ENCODE measurements at regions not wholly inside any gene's neighbourhood (a gene's known extent, or its start where the extent isn't known, plus 50 kb on each side); places are given as distances from the start of the nearest gene placed in this dataset.

DNA sequence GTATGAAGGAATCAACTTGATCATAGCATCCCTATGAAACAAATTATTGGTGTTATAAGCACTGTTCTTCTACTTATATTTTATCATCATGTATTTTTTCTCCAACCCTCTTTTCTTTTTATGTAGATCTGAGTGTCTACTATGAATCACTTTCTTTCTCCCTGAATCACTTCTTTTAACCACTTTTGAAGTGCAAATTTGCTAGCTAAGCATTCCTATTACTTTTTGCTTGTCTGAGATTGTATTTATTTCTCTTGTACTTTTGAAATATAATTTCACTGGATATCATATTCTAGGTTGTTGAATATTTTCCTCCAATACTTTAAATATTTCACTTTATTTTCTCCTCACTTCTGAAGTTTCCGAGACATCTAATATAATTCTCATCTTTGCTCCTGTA lies 1282.3 kb upstream of the FLRT2 start:
- Histone ChIP-seq H3K9me3 (ENCODE audit: control insufficient read depth, low read length) (no peaks in the 10 kb centered on the region), H3K4me1 (ENCODE audit: control insufficient read depth in 1 of 2, insufficient read depth in 2 of 2, low read length in 2 of 2) (no peaks in the 10 kb centered on the region), H3K27me3 (ENCODE audit: control insufficient read depth in 1 of 2, insufficient read depth in 2 of 2, low read length in 1 of 2) (no peaks in the 10 kb centered on the region), H3K4me3 (ENCODE audit: low read length in 2 of 2) (no peak overlapping the region), H3K27ac (ENCODE audit: low read depth in 1 of 2, low read length in 2 of 2) (no peak overlapping the region), H3K36me3 (ENCODE audit: control insufficient read depth in 1 of 2, insufficient read depth in 2 of 2, low read length in 1 of 2) (no peaks in the 10 kb centered on the region)
- intact Hi-C loops (cut with DNase I): no loop called here
- no peak for DNase-seq
- WGBS, 2 donors: 96 to 98% methylated on average over 1 of the region's 1 CpG
- no peak for ATAC-seq (ENCODE audit: low FRiP score)

DNA sequence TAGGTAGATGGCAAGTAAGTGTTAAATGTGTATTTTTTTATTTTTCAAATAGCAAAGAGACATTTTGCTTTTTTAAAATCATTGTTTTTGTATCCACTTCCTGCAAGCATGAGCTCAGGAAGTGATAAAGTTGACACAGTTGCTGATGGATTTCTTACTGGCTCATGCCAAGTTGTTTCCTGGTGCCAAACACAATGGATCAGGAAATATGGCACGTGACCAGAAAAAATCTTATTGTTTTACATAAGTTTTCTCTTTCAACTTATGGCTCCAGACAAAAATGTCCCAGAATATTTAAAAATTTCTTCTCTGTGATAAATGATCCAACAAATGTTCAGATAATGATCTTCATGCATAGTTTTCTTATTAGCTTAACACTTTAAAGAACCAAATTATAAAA lies 1279.1 kb upstream of the FLRT2 start:
- no peaks in the 10 kb centered on the region for H3K9me3 ChIP-seq (ENCODE audit: control insufficient read depth, low read length)
- DNase-seq (no peak), ATAC-seq (ENCODE audit: low FRiP score) (no peak)
- H3K4me1 ChIP-seq (ENCODE audit: control insufficient read depth in 1 of 2, insufficient read depth in 2 of 2, low read length in 2 of 2): no peaks in the 10 kb centered on the region
- no peak overlapping the region for H3K27ac ChIP-seq (ENCODE audit: low read depth in 1 of 2, low read length in 2 of 2)
- no peak overlapping the region for H3K4me3 ChIP-seq (ENCODE audit: low read length in 2 of 2)
- H3K27me3 ChIP-seq (ENCODE audit: control insufficient read depth in 1 of 2, insufficient read depth in 2 of 2, low read length in 1 of 2): no peaks in the 10 kb centered on the region
- 0 to 2% methylated on average over 1 of the region's 1 CpG for WGBS, 2 donors
- intact Hi-C loops (cut with DNase I): no loop called here
- H3K36me3 ChIP-seq (ENCODE audit: control insufficient read depth in 1 of 2, insufficient read depth in 2 of 2, low read length in 1 of 2): no peaks in the 10 kb centered on the region

- no peak for DNase-seq
- intact Hi-C loops (cut with DNase I): no loop called here
- WGBS, 2 donors: 0 to 18% methylated on average over 1 of the region's 1 CpG
- H3K9me3 ChIP-seq (ENCODE audit: control insufficient read depth, low read length): no peaks in the 10 kb centered on the region
- H3K4me3 ChIP-seq (ENCODE audit: low read length in 2 of 2): no peak overlapping the region
- no peak overlapping the region for H3K27ac ChIP-seq (ENCODE audit: low read depth in 1 of 2, low read length in 2 of 2)
- no peaks in the 10 kb centered on the region for H3K4me1 ChIP-seq (ENCODE audit: control insufficient read depth in 1 of 2, insufficient read depth in 2 of 2, low read length in 2 of 2)
- H3K36me3 ChIP-seq (ENCODE audit: control insufficient read depth in 1 of 2, insufficient read depth in 2 of 2, low read length in 1 of 2): no peaks in the 10 kb centered on the region
- ATAC-seq (ENCODE audit: low FRiP score): no peak
- H3K27me3 ChIP-seq (ENCODE audit: control insufficient read depth in 1 of 2, insufficient read depth in 2 of 2, low read length in 1 of 2): no peaks in the 10 kb centered on the region
Measured at GRCh38 chr14:84251411-84252115, 1278.4 kb upstream of the FLRT2 start.

- intact Hi-C loops (cut with DNase I): no loop called here
- Histone ChIP-seq H3K36me3 (ENCODE audit: control insufficient read depth in 1 of 2, insufficient read depth in 2 of 2, low read length in 1 of 2) (no peaks in the 10 kb centered on the region), H3K9me3 (ENCODE audit: control insufficient read depth, low read length) (no peaks in the 10 kb centered on the region), H3K4me3 (ENCODE audit: low read length in 2 of 2) (no peak overlapping the region), H3K27ac (ENCODE audit: low read depth in 1 of 2, low read length in 2 of 2) (no peak overlapping the region), H3K27me3 (ENCODE audit: control insufficient read depth in 1 of 2, insufficient read depth in 2 of 2, low read length in 1 of 2) (no peaks in the 10 kb centered on the region), H3K4me1 (ENCODE audit: control insufficient read depth in 1 of 2, insufficient read depth in 2 of 2, low read length in 2 of 2) (no peaks in the 10 kb centered on the region)
- WGBS, 2 donors: 95 to 97% methylated on average over 2 of the region's 2 CpGs
- ATAC-seq (ENCODE audit: low FRiP score) (no peak), DNase-seq (no peak)
Measured at GRCh38 chr14:84252706-84253105, 1277.2 kb upstream of the FLRT2 start.

GRCh38 chr14:84253326-84253725 lies 1276.6 kb upstream of the FLRT2 start:
- DNase-seq: no peak
- intact Hi-C loops (cut with DNase I): no loop called here
- H3K27me3 ChIP-seq (ENCODE audit: control insufficient read depth in 1 of 2, insufficient read depth in 2 of 2, low read length in 1 of 2): no peaks in the 10 kb centered on the region

GRCh38 chr14:84254290-84254689 lies 1275.7 kb upstream of the FLRT2 start:
- DNase-seq: no peak
- Histone ChIP-seq H3K27ac (ENCODE audit: low read depth in 1 of 2, low read length in 2 of 2) (no peak overlapping the region), H3K4me1 (ENCODE audit: control insufficient read depth in 1 of 2, insufficient read depth in 2 of 2, low read length in 2 of 2) (no peaks in the 10 kb centered on the region), H3K36me3 (ENCODE audit: control insufficient read depth in 1 of 2, insufficient read depth in 2 of 2, low read length in 1 of 2) (no peaks in the 10 kb centered on the region), H3K4me3 (ENCODE audit: low read length in 2 of 2) (no peak overlapping the region), H3K27me3 (ENCODE audit: control insufficient read depth in 1 of 2, insufficient read depth in 2 of 2, low read length in 1 of 2) (no peaks in the 10 kb centered on the region), H3K9me3 (ENCODE audit: control insufficient read depth, low read length) (no peaks in the 10 kb centered on the region)
- intact Hi-C loops (cut with DNase I): no loop called here
- 6 to 20% methylated on average over 4 of the region's 4 CpGs for WGBS, 2 donors
- peak; percentile 50 for ATAC-seq (ENCODE audit: low FRiP score)

More at GRCh38 chr14:84253326-84253725, 1276.6 kb upstream of the FLRT2 start:
- no peak overlapping the region for H3K4me3 ChIP-seq (ENCODE audit: low read length in 2 of 2)
- no peaks in the 10 kb centered on the region for H3K36me3 ChIP-seq (ENCODE audit: control insufficient read depth in 1 of 2, insufficient read depth in 2 of 2, low read length in 1 of 2)
- no peak overlapping the region for H3K27ac ChIP-seq (ENCODE audit: low read depth in 1 of 2, low read length in 2 of 2)
- ATAC-seq (ENCODE audit: low FRiP score): no peak
- H3K9me3 ChIP-seq (ENCODE audit: control insufficient read depth, low read length): no peaks in the 10 kb centered on the region
- H3K4me1 ChIP-seq (ENCODE audit: control insufficient read depth in 1 of 2, insufficient read depth in 2 of 2, low read length in 2 of 2): no peaks in the 10 kb centered on the region
- WGBS, 2 donors: 96 to 97% methylated on average over 2 of the region's 2 CpGs

GRCh38 chr14:84262932-84263331 lies 1267.0 kb upstream of the FLRT2 start:
- no peak overlapping the region for H3K27ac ChIP-seq (ENCODE audit: low read depth in 1 of 2, low read length in 2 of 2)
- H3K36me3 ChIP-seq (ENCODE audit: control insufficient read depth in 1 of 2, insufficient read depth in 2 of 2, low read length in 1 of 2): no peaks in the 10 kb centered on the region
- intact Hi-C loops (cut with DNase I): no loop called here
- no peak for DNase-seq
- ATAC-seq (ENCODE audit: low FRiP score): no peak
- H3K27me3 ChIP-seq (ENCODE audit: control insufficient read depth in 1 of 2, insufficient read depth in 2 of 2, low read length in 1 of 2): no peaks in the 10 kb centered on the region
- H3K9me3 ChIP-seq (ENCODE audit: control insufficient read depth, low read length): no peaks in the 10 kb centered on the region
- no peak overlapping the region for H3K4me3 ChIP-seq (ENCODE audit: low read length in 2 of 2)
- H3K4me1 ChIP-seq (ENCODE audit: control insufficient read depth in 1 of 2, insufficient read depth in 2 of 2, low read length in 2 of 2): no peaks in the 10 kb centered on the region

DNA sequence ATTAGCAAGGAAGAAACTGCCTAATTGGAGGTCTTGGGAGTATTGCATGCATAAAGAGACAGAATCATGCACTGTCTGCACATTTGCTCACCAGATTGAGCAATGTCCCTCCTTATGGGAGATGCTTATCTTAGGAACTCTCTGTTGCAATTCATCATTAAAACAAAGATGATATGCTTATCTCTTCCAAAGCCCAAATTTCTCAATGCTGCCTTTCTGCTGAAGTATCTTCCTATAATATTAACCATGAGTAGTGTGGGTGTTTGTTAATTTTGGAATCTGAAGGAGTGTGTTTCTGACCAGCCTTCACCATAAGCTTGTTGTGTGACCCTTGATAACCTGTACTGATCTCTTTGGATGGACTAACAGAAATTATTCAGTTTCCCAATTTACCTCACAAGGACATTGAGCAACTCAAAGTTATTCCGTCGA lies 1257.6 kb upstream of the FLRT2 start:
- H3K27me3 ChIP-seq (ENCODE audit: control insufficient read depth in 1 of 2, insufficient read depth in 2 of 2, low read length in 1 of 2): no peaks in the 10 kb centered on the region
- no peak overlapping the region for H3K27ac ChIP-seq (ENCODE audit: low read depth in 1 of 2, low read length in 2 of 2)
- no peak overlapping the region for H3K4me3 ChIP-seq (ENCODE audit: low read length in 2 of 2)
- H3K36me3 ChIP-seq (ENCODE audit: control insufficient read depth in 1 of 2, insufficient read depth in 2 of 2, low read length in 1 of 2): no peaks in the 10 kb centered on the region
- intact Hi-C loops (cut with DNase I): no loop called here
- WGBS, 2 donors: 18 to 34% methylated on average over 2 of the region's 2 CpGs
- no peaks in the 10 kb centered on the region for H3K4me1 ChIP-seq (ENCODE audit: control insufficient read depth in 1 of 2, insufficient read depth in 2 of 2, low read length in 2 of 2)
- peaks cover 2% of the 10 kb centered on the region for H3K9me3 ChIP-seq (ENCODE audit: control insufficient read depth, low read length)
- peak; percentile 44 for ATAC-seq (ENCODE audit: low FRiP score)
- no peak for DNase-seq

DNA sequence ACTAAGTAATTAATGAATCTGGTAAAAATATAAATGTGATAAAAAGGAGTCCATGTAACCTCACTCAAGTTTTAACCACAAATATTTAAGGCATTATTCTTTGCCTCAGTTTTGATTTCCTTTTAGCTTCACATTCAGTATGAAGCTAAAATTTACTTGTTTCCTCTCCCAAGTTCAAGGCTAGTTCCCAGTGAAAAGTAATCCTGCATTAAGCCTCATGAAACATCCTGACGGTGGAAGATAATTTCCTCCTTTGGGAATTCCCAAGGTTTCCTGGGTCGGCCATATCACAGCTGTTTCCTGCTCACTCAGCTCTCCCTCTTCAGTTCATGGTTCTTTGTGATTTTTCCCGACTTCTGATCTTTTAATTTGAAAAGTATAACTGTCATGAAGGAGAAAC lies 1256.8 kb upstream of the FLRT2 start:
- intact Hi-C loops (cut with DNase I): no loop called here
- no peak for ATAC-seq (ENCODE audit: low FRiP score)
- 33 to 37% methylated on average over 3 of the region's 3 CpGs for WGBS, 2 donors
- no peak overlapping the region for H3K27ac ChIP-seq (ENCODE audit: low read depth in 1 of 2, low read length in 2 of 2)
- H3K27me3 ChIP-seq (ENCODE audit: control insufficient read depth in 1 of 2, insufficient read depth in 2 of 2, low read length in 1 of 2): no peaks in the 10 kb centered on the region
- H3K9me3 ChIP-seq (ENCODE audit: control insufficient read depth, low read length): peaks cover 2% of the 10 kb centered on the region
- no peak for DNase-seq
- no peaks in the 10 kb centered on the region for H3K4me1 ChIP-seq (ENCODE audit: control insufficient read depth in 1 of 2, insufficient read depth in 2 of 2, low read length in 2 of 2)
- no peak overlapping the region for H3K4me3 ChIP-seq (ENCODE audit: low read length in 2 of 2)
- H3K36me3 ChIP-seq (ENCODE audit: control insufficient read depth in 1 of 2, insufficient read depth in 2 of 2, low read length in 1 of 2): no peaks in the 10 kb centered on the region

Data from aorta (tissue), 5 donors.